ENCODE measurements at regions not wholly inside any gene's neighbourhood (a gene's known extent, or its start where the extent isn't known, plus 50 kb on each side); places are given as distances from the start of the nearest gene placed in this dataset.
"Not testable (repeated sequence)": the region's sequence is repeated elsewhere in the genome, so short reads cannot be mapped to it uniquely, and the experiment has no call there.

DNA sequence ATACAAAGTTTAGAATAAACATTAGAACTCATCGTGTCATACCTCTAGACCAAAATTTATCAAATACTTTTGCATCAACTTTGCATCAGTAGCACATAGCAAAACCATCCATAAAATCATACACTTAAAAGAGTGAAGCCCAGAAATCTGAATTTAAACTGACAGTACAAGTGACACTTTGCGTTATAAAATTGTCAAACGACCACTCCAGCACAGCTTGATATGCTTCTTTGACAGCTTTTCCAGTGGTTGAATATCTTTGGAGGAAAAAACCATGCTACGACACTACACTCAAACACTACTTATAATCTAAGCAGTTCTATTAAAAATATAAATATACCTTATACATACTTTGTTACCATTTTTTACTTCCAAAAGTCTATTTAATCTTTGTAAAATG is 1644.4 kb downstream of the STIM2 start:
- DNase-seq (ENCODE audit: low read depth in 2 of 2): no peak
- TF ChIP-seq, protein P1, sequence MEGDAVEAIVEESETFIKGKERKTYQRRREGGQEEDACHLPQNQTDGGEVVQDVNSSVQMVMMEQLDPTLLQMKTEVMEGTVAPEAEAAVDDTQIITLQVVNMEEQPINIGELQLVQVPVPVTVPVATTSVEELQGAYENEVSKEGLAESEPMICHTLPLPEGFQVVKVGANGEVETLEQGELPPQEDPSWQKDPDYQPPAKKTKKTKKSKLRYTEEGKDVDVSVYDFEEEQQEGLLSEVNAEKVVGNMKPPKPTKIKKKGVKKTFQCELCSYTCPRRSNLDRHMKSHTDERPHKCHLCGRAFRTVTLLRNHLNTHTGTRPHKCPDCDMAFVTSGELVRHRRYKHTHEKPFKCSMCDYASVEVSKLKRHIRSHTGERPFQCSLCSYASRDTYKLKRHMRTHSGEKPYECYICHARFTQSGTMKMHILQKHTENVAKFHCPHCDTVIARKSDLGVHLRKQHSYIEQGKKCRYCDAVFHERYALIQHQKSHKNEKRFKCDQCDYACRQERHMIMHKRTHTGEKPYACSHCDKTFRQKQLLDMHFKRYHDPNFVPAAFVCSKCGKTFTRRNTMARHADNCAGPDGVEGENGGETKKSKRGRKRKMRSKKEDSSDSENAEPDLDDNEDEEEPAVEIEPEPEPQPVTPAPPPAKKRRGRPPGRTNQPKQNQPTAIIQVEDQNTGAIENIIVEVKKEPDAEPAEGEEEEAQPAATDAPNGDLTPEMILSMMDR (IDR thresholded peaks at IDR 0.05; ENCODE audit: low read depth, low read length): no peak
- no peak overlapping the region for H3K4me3 ChIP-seq (replicated peaks in 1 of 2; ENCODE audit: low read depth in 2 of 2, low read length in 2 of 2)

DNA sequence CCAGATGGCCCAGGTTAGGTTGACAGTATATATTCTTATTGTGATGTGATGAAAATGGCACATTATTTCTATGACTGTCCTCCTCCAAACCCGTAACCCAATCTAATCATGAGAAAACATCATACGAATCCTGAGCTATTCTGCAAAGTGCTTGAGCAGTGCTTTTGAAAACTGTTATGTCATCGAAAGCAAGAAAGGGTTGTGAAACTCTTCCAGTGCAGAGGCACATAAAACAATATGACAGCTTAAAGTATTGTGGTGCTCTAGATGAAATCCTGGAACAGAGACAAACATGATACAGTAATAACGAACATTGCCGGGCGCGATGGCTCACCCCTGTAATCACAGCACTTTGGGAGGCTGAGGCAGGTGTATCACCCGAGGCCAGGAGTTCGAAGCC is 1648.0 kb downstream of the STIM2 start:
- no peak overlapping the region for H3K4me3 ChIP-seq (replicated peaks in 1 of 2; ENCODE audit: low read depth in 2 of 2, low read length in 2 of 2)
- DNase-seq (ENCODE audit: low read depth in 2 of 2): no peak
- TF ChIP-seq, protein P1 (IDR thresholded peaks at IDR 0.05; ENCODE audit: low read depth, low read length): no peak

DNA sequence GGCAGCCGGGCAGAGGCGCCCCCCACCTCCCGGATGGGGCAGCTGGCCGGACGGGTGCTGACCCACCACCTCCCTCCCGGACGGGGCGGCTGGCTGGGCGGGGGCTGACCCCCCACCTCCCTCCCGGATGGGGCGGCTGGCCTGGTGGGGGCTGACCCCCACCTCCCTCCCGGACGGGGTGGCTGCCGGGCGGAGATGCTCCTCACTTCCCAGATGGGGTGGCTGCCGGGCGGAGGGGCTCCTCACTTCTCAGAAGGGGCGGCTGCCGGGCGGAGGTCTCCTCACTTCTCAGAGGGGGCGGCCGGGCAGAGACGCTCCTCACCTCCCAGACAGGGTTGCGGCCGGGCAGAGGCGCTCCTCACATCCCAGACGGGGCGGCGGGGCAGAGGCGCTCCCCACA is 1654.1 kb downstream of the STIM2 start:
- DNase-seq (ENCODE audit: low read depth in 2 of 2): not testable (repeated sequence)

DNA sequence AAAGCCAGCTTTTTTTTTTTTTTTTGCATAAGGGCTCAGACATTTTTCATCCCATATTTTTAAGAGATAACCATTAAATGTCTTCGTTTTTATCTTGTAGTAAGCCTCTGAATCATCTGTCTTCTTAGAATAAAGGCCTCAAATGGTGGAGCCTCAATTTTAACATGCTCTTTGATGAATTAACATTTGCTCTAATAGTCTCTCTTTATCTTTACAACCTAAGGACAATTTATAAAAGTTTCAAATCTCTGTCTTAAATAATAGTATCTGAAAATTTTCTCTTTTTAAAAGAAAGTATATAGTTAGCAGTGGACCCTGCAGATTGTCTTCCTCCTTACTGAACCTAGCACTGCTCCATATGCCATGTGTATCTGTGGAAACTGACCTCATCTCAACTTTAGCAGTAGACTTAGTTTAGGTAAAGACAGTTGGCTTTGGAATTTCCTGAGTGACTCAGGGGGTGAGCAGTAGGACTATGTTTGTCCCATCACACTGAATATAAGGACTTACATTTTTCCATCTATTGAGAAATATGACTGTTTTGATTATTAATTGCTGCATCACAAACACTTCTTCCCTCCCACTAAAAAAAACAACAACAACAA is 1658.0 kb downstream of the STIM2 start:
- TF ChIP-seq, protein P1 (IDR thresholded peaks at IDR 0.05; ENCODE audit: low read depth, low read length): no peak
- DNase-seq (ENCODE audit: low read depth in 2 of 2): peak; percentile 3 to 77
- no peak overlapping the region for H3K4me3 ChIP-seq (replicated peaks in 1 of 2; ENCODE audit: low read depth in 2 of 2, low read length in 2 of 2)

More for the DNA sequence above, 1654.1 kb downstream of the STIM2 start:
- not testable (repeated sequence) for H3K4me3 ChIP-seq (replicated peaks in 1 of 2; ENCODE audit: low read depth in 2 of 2, low read length in 2 of 2)

DNA sequence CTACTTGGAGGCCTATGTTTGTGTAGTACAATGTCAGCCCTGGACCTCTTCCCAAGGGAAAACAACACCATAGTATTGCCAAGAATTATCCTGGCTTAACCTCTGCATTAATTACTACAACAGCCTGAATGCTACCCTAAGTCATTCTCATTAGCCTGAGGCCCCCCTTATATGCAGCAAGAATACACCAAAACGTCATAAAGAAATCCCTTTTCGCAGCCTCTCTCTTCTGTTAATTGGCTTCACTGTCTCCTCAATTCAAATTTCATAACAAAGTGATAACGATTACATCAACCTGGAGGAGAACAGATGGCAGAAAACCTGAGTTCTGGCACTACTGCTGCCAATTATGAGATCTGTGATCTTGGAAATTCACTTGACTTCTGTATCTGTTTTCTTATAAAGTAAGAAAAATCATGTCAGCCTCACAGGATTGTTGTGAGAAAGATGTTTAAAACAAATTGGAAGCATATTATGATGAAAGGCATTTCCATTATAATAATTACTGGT is 1663.1 kb downstream of the STIM2 start:
- TF ChIP-seq, protein P1 (IDR thresholded peaks at IDR 0.05; ENCODE audit: low read depth, low read length): no peak
- H3K4me3 ChIP-seq (replicated peaks in 1 of 2; ENCODE audit: low read depth in 2 of 2, low read length in 2 of 2): no peak overlapping the region
- no peak for DNase-seq (ENCODE audit: low read depth in 2 of 2)

DNA sequence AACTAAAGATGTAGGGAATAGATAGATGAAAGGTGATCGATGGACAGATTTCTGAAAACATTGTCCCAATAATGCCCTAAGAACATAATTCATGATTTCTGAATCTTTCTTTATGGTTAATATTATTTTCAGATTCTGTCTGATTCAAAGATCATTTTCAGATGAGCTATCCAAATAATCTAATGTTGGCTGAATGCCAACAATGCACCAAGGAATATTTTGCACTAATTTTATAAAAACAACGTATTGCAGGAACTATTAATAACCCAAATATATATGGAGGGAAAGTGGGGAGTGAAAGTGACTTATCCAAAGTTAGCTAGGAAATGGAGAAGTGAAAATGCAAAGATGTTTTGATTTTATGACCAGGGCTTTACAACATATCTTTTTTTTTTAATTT is 1675.5 kb downstream of the STIM2 start:
- no peak for DNase-seq (ENCODE audit: low read depth in 2 of 2)
- TF ChIP-seq, protein P1 (IDR thresholded peaks at IDR 0.05; ENCODE audit: low read depth, low read length): no peak
- H3K4me3 ChIP-seq (replicated peaks in 1 of 2; ENCODE audit: low read depth in 2 of 2, low read length in 2 of 2): no peak overlapping the region

DNA sequence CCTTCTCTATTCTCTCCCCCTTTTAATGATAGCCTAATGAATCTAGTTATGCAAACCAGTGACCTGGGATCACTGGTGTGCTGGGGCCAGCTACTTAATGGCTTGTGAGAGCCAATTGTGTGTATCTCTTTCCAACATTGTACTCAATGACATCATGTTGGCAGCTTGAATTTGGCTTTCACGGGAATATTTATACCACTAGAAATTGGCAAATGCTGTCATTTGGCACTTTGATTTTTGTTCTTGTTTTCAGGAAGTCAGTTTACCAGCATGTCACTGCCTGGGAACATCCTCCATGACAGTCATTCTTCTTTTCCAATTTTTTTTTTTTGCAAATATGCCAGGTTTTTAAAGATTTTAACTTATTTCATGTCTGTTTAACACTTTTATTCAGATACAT is 1685.3 kb downstream of the STIM2 start:
- no peak for DNase-seq (ENCODE audit: low read depth in 2 of 2)
- H3K4me3 ChIP-seq (replicated peaks in 1 of 2; ENCODE audit: low read depth in 2 of 2, low read length in 2 of 2): no peak overlapping the region
- TF ChIP-seq, protein P1 (IDR thresholded peaks at IDR 0.05; ENCODE audit: low read depth, low read length): no peak

Data from cardiac fibroblast (primary cell).